Colonic mucosa (tissue), 4 donors: ENCODE measurements at regions not wholly inside any gene's neighbourhood (a gene's known extent, or its start where the extent isn't known, plus 50 kb on each side); places are given as distances from the start of the nearest gene placed in this dataset.

Source experiments
- DNase-seq: peaks from one replicate; pipeline ENCODE4 v3.0.0-alpha.2; 2020
- H3K27ac ChIP-seq: fragments of 200-600 bp; one replicate; pipeline ENCODE4 v1.8.0; 2021
- H3K27me3 ChIP-seq: fragments of 200-600 bp; one replicate; pipeline ENCODE4 v1.8.0; 2021
- H3K36me3 ChIP-seq: fragments of 200-600 bp; one replicate; pipeline ENCODE4 v1.8.0; 2021
- H3K4me1 ChIP-seq: fragments of 200-600 bp; one replicate; pipeline ENCODE4 v1.8.0; 2021; ENCODE audit warnings: mild to moderate bottlenecking
- H3K4me3 ChIP-seq: fragments of 200-600 bp; one replicate; pipeline ENCODE4 v1.8.0; 2021
- H3K9ac ChIP-seq, 2 donors: one replicate each; pipeline ENCODE4 v1.7.0; 2013; ENCODE audit warnings: control low read depth in 2 of 2, low read depth in 2 of 2, low read length in 2 of 2
- H3K9me3 ChIP-seq: fragments of 200-600 bp; one replicate; pipeline ENCODE4 v1.8.0; 2021
- intact Hi-C: fragments of 100-400 bp; cut with DNase I; formaldehyde crosslinking; loops from one replicate; pipeline ENCODE4 v1.14.1; 2022
- TF ChIP-seq, protein P1 (sequence below): fragments of 200-600 bp; IDR thresholded peaks from one replicate; pipeline ENCODE4 v1.8.0; 2022; ENCODE audit warnings: antibody characterized with exemption, mild to moderate bottlenecking
- donor health status: healthy.
- donor health status: DM: no; HTN: no; CAD: no.
- donor health status: DM: no; HTN: no; CAD: no.

DNA sequence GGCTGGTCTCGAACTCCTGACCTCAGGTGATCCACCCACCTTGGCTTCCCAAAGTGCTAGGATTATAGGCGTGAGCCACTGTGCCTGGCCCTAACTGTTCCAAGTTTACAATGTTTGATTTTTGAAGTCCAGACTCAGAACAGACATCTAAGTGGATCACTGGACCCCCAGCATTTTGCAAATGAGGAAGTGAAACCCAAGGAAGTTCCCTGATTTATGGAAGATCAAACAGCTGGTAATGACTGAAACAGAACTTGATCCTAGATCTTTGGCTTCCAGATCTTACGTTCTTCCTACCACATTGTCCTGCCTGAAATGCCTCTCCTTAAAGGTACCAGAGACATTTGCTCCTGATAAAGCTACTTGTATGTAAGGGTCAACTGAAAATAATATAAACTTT, 58.3 kb upstream of the NCOA1 start:
- intact Hi-C loops: no loop called here

DNA sequence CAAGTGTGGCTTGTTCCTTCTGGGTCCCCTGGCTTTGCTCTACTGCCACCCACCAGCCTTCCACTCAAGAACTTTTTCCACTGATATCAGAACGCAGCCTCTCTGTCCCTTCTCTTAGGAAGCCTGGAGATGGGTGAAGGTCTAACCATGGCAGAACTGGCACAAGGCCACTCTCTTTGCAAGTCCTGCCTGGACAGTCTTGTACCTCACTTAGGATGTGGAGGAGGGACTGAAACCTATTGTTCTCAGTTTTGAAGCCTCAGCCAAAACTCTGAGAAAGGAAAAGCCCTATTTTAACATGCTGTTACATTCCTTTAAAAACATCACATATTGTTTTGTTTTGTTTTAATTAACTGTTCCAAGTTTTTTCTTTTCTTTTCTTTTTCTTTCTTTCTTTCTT, 58.9 kb upstream of the NCOA1 start:
- Histone ChIP-seq H3K4me1 (no peaks in the 10 kb centered on the region), H3K9ac (no peak overlapping the region), H3K27me3 (no peaks in the 10 kb centered on the region), H3K36me3 (no peaks in the 10 kb centered on the region), H3K27ac (no peak overlapping the region), H3K9me3 (no peaks in the 10 kb centered on the region), H3K4me3 (no peak overlapping the region)
- intact Hi-C loops: no loop called here
- no peak for DNase-seq
- TF ChIP-seq, protein P1, sequence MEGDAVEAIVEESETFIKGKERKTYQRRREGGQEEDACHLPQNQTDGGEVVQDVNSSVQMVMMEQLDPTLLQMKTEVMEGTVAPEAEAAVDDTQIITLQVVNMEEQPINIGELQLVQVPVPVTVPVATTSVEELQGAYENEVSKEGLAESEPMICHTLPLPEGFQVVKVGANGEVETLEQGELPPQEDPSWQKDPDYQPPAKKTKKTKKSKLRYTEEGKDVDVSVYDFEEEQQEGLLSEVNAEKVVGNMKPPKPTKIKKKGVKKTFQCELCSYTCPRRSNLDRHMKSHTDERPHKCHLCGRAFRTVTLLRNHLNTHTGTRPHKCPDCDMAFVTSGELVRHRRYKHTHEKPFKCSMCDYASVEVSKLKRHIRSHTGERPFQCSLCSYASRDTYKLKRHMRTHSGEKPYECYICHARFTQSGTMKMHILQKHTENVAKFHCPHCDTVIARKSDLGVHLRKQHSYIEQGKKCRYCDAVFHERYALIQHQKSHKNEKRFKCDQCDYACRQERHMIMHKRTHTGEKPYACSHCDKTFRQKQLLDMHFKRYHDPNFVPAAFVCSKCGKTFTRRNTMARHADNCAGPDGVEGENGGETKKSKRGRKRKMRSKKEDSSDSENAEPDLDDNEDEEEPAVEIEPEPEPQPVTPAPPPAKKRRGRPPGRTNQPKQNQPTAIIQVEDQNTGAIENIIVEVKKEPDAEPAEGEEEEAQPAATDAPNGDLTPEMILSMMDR: no peak

More for the DNA sequence above, 58.3 kb upstream of the NCOA1 start:
- H3K9me3 ChIP-seq: no peaks in the 10 kb centered on the region
- H3K9ac ChIP-seq: no peak overlapping the region
- no peak overlapping the region for H3K4me3 ChIP-seq
- no peaks in the 10 kb centered on the region for H3K36me3 ChIP-seq
- TF ChIP-seq, protein P1: no peak
- DNase-seq: no peak
- no peaks in the 10 kb centered on the region for H3K27me3 ChIP-seq
- no peak overlapping the region for H3K27ac ChIP-seq
- no peaks in the 10 kb centered on the region for H3K4me1 ChIP-seq

DNA sequence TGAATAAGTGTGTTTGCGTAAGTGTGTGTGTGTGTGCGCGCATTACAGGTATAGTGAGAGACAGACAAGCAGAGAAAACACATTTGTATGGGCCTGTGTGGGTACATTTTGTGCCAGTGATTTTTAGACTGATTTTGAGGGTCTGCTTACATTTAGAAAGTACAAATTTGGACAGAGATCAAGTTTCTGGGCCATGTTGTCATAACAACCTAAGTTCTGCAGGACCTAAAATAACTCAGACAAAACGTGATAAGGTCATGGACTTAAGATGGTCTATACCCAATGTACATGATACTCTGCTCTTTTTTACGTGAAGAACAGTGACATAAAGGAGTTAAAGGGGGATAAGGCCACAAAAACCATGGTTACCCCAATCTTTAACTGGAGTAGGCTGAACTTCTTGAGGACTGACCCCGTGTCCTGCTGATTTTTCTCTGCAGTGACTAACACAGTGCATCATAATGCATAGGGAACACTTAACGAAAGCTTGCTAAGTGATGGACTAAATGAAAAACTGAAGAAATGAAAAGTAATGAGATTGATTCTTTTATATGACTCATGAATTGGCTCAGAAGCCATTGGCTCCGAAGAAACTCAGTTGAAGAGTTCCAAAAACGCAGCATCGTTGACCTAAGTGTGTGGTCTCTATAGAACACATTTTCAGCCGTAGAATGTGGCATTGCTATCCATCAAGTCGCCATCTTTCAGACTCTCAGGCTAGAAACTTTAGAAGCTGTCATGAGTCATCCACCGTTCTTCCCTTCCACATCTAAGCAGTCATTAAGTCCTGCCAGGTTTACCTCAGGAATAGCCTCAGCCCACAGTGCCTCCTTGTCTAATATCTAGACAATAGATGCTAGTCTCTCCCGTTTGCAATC, 61.6 kb upstream of the NCOA1 start:
- TF ChIP-seq, protein P1: no peak
- H3K4me1 ChIP-seq: no peaks in the 10 kb centered on the region
- no peak overlapping the region for H3K27ac ChIP-seq
- no peak overlapping the region for H3K9ac ChIP-seq
- intact Hi-C loops: loop anchor here (10.0 kb wide), 1 partner anchor 115 kb away; no protein-coding TSS in a partner anchor
- H3K9me3 ChIP-seq: no peaks in the 10 kb centered on the region
- no peak for DNase-seq
- no peak overlapping the region for H3K4me3 ChIP-seq
- no peaks in the 10 kb centered on the region for H3K36me3 ChIP-seq
- H3K27me3 ChIP-seq: no peaks in the 10 kb centered on the region

DNA sequence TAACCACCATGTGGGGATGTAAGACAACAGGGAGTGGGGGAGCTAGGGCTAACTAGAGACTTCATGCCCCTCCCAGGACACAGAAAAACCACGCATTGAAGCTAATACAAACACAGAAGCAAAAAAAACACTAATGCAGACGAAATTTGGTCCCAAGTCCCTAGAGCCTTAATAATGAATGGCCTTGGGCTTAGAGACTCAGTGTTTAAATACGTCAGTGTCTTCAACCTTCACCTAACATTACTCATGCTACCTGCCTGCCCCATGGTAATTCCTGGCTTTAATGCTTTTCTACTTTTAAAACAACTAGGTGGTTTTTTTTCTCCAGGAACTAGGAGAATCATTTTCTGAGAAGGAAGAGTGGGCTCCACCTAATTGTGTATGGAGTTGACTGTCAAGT, 64.1 kb upstream of the ITSN2 start:
- no peak overlapping the region for H3K4me3 ChIP-seq
- H3K27ac ChIP-seq: no peak overlapping the region
- no peaks in the 10 kb centered on the region for H3K27me3 ChIP-seq
- no peaks in the 10 kb centered on the region for H3K36me3 ChIP-seq
- DNase-seq: no peak
- TF ChIP-seq, protein P1: no peak
- no peak overlapping the region for H3K9ac ChIP-seq
- H3K4me1 ChIP-seq: no peaks in the 10 kb centered on the region
- intact Hi-C loops: loop anchor here (10.0 kb wide), 1 partner anchor 120 kb away; no protein-coding TSS in a partner anchor
- no peaks in the 10 kb centered on the region for H3K9me3 ChIP-seq

DNA sequence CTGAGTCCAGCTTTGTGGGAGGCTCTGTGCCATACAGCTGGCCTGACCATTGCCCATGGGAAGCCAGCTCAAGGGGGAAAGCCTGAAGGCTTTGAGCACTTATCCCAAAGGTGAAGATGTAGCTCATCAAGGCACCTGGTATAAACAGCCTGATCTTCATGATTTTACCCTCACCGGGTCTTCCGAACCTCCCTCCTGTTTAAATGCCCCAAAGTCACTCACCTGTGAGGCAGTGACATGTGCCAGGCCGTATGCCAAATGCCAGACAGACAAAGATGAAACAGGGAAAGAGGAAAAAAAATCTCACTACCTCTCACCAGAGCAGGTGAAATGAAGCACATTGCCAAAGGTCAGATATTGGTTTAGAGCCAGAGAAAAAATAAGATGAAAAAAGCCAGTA, 62.8 kb upstream of the ITSN2 start:
- H3K4me3 ChIP-seq: no peak overlapping the region
- H3K4me1 ChIP-seq: no peaks in the 10 kb centered on the region
- TF ChIP-seq, protein P1: no peak
- no peak for DNase-seq
- no peaks in the 10 kb centered on the region for H3K27me3 ChIP-seq
- H3K27ac ChIP-seq: no peak overlapping the region
- intact Hi-C loops: loop anchor here (10.0 kb wide), 1 partner anchor 122 kb away; no protein-coding TSS in a partner anchor
- no peaks in the 10 kb centered on the region for H3K9me3 ChIP-seq
- no peaks in the 10 kb centered on the region for H3K36me3 ChIP-seq
- H3K9ac ChIP-seq: no peak overlapping the region
